ENCODE measurements at regions not wholly inside any gene's neighbourhood (a gene's known extent, or its start where the extent isn't known, plus 50 kb on each side); places are given as distances from the start of the nearest gene placed in this dataset.

DNA sequence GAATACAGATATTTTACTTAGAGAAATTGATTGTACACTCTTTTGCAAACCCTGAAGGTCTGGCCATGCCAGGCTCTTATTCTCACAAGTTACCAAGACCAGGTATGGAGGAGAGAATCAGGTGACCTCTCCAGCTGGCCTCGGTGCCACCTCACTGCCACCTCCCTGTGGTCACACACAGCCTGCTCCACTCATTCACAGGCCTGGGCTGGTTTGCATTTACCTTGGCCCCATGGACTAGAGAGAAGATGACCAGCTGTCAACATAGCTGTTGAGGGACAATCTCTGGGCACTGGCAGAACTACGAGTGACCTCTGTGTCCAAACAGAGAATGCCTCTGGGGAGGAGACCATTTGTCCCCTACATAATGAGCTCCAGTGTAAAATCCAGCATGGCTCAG, 291.2 kb upstream of the RUNX1 start:
- Histone ChIP-seq H3K27ac (no peak overlapping the region), H3K4me3 (no peak overlapping the region), H4K20me1 (ENCODE audit: insufficient read depth) (no peaks in the 10 kb centered on the region), H3K4me2 (ENCODE audit: unreplicated experiment) (no peak overlapping the region), H3K9ac (no peak overlapping the region), H3K79me2 (ENCODE audit: insufficient read depth) (no peaks in the 10 kb centered on the region), H3K9me2 (ENCODE audit: insufficient read depth) (no peaks in the 10 kb centered on the region), H3K9me3 (ENCODE audit: low read depth) (no peaks in the 10 kb centered on the region), H3K4me1 (ENCODE audit: insufficient read depth) (0 out of 2 replicates have a peak, but pooled peaks cover 4% of the 10 kb centered on the region), H3K27me3 (replicated peaks; ENCODE audit: insufficient read depth) (no peaks in the 10 kb centered on the region), H3K36me3 (ENCODE audit: low read depth) (no peaks in the 10 kb centered on the region), H2AFZ (no peak overlapping the region), H3F3A (ENCODE audit: insufficient read depth) (no peaks in the 10 kb centered on the region)
- no peak for DNase-seq
- no peak for TF ChIP-seq EZH2 (IDR thresholded peaks at IDR 0.05; ENCODE audit: insufficient read depth, poor library complexity, severe bottlenecking)
- no peak for TF ChIP-seq EZH2phosphoT487 (IDR thresholded peaks at IDR 0.05; ENCODE audit: insufficient read depth, low read depth)
- in situ Hi-C loops (cut with MboI) = no loop called here
- WGBS, 2 experiments (ENCODE audit: low coverage in 1 of 2, low lambda C conversion rate in 2 of 2, missing lambda C conversion rate in 2 of 2) = 88 to 93% methylated on average over 2 of the region's 2 CpGs

DNA sequence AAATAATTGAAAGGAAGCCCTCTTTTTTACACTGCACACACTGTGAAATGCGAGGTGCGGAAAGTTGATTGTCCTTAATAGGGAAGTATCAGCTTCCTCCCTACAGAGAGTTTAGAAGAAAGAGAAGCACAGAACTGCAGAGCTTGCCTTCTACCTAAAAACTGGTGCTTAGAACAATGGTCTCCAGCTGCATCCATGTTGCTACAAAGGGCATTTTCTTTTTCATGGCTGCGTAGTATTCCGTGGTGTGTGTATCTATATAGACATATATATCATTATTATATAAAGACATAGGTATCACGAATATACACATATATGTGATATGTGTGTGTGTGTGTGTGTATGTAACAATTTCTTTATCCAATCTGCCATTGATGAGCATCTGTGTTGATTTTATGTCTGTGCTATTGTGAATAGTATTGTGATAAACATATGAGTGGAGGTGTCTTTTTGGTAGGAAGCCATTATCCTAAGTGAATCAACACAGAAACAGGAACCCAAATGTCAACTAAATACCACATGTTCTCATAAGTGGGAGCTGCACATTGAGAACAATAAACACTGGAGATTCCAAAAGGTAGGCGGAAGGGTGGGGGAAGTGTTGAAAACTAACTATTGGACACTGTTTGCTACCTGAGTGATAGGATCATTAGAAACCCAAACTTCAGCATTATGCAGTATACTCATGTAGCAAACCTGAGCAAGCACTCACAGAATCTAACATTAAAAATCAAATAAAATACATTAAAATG, 290.0 kb upstream of the RUNX1 start:
- H3K27me3 ChIP-seq (replicated peaks; ENCODE audit: insufficient read depth) = no peaks in the 10 kb centered on the region
- no peak for DNase-seq
- H4K20me1 ChIP-seq (ENCODE audit: insufficient read depth) = no peaks in the 10 kb centered on the region
- H3K4me1 ChIP-seq (ENCODE audit: insufficient read depth) = 0 out of 2 replicates have a peak, but pooled peaks cover 10% of the 10 kb centered on the region
- H2AFZ ChIP-seq = no peak overlapping the region
- H3K27ac ChIP-seq = no peak overlapping the region
- H3K4me2 ChIP-seq (ENCODE audit: unreplicated experiment) = no peak overlapping the region
- no peaks in the 10 kb centered on the region for H3K9me3 ChIP-seq (ENCODE audit: low read depth)
- H3K9me2 ChIP-seq (ENCODE audit: insufficient read depth) = no peaks in the 10 kb centered on the region
- no peak overlapping the region for H3K9ac ChIP-seq
- H3F3A ChIP-seq (ENCODE audit: insufficient read depth) = no peaks in the 10 kb centered on the region
- H3K4me3 ChIP-seq = no peak overlapping the region
- in situ Hi-C loops (cut with MboI) = no loop called here
- WGBS, 2 experiments (ENCODE audit: low coverage in 1 of 2, low lambda C conversion rate in 2 of 2, missing lambda C conversion rate in 2 of 2) = 91 to 92% methylated on average over 6 of the region's 6 CpGs
- H3K79me2 ChIP-seq (ENCODE audit: insufficient read depth) = no peaks in the 10 kb centered on the region
- TF ChIP-seq EZH2phosphoT487 (IDR thresholded peaks at IDR 0.05; ENCODE audit: insufficient read depth, low read depth) (no peak), EZH2 (IDR thresholded peaks at IDR 0.05; ENCODE audit: insufficient read depth, poor library complexity, severe bottlenecking) (no peak)
- H3K36me3 ChIP-seq (ENCODE audit: low read depth) = no peaks in the 10 kb centered on the region

GRCh38 chr21:35338281-35338680, 289.2 kb upstream of the RUNX1 start:
- no peaks in the 10 kb centered on the region for H4K20me1 ChIP-seq (ENCODE audit: insufficient read depth)
- H3K27me3 ChIP-seq (replicated peaks; ENCODE audit: insufficient read depth) = no peaks in the 10 kb centered on the region
- no peaks in the 10 kb centered on the region for H3K79me2 ChIP-seq (ENCODE audit: insufficient read depth)
- H2AFZ ChIP-seq = no peak overlapping the region
- H3K9me2 ChIP-seq (ENCODE audit: insufficient read depth) = no peaks in the 10 kb centered on the region
- H3K9ac ChIP-seq = no peak overlapping the region
- H3K4me2 ChIP-seq (ENCODE audit: unreplicated experiment) = no peak overlapping the region
- TF ChIP-seq EZH2phosphoT487 (IDR thresholded peaks at IDR 0.05; ENCODE audit: insufficient read depth, low read depth) = no peak
- TF ChIP-seq EZH2 (IDR thresholded peaks at IDR 0.05; ENCODE audit: insufficient read depth, poor library complexity, severe bottlenecking) = no peak
- in situ Hi-C loops (cut with MboI) = no loop called here
- 98 to 100% methylated on average over 1 of the region's 1 CpG for WGBS, 2 experiments (ENCODE audit: low coverage in 1 of 2, low lambda C conversion rate in 2 of 2, missing lambda C conversion rate in 2 of 2)
- DNase-seq = no peak
- peaks cover 16% of the 10 kb centered on the region; the same call in 1 of the 2 replicates for H3K4me1 ChIP-seq (ENCODE audit: insufficient read depth)
- no peaks in the 10 kb centered on the region for H3K36me3 ChIP-seq (ENCODE audit: low read depth)
- no peaks in the 10 kb centered on the region for H3K9me3 ChIP-seq (ENCODE audit: low read depth)
- no peaks in the 10 kb centered on the region for H3F3A ChIP-seq (ENCODE audit: insufficient read depth)
- no peak overlapping the region for H3K4me3 ChIP-seq
- H3K27ac ChIP-seq = no peak overlapping the region

GRCh38 chr21:35337573-35337972, 288.5 kb upstream of the RUNX1 start:
- in situ Hi-C loops (cut with MboI) = no loop called here
- DNase-seq = no peak
- Histone ChIP-seq H3K9me3 (ENCODE audit: low read depth) (no peaks in the 10 kb centered on the region), H3K4me1 (ENCODE audit: insufficient read depth) (peaks cover 16% of the 10 kb centered on the region; the same call in 1 of the 2 replicates), H3K9ac (no peak overlapping the region), H2AFZ (no peak overlapping the region), H3K9me2 (ENCODE audit: insufficient read depth) (no peaks in the 10 kb centered on the region), H3K4me3 (no peak overlapping the region), H3K27ac (no peak overlapping the region), H3F3A (ENCODE audit: insufficient read depth) (no peaks in the 10 kb centered on the region), H3K36me3 (ENCODE audit: low read depth) (no peaks in the 10 kb centered on the region), H3K79me2 (ENCODE audit: insufficient read depth) (no peaks in the 10 kb centered on the region), H4K20me1 (ENCODE audit: insufficient read depth) (no peaks in the 10 kb centered on the region), H3K4me2 (ENCODE audit: unreplicated experiment) (no peak overlapping the region), H3K27me3 (replicated peaks; ENCODE audit: insufficient read depth) (no peaks in the 10 kb centered on the region)
- WGBS, 2 experiments (ENCODE audit: low coverage in 1 of 2, low lambda C conversion rate in 2 of 2, missing lambda C conversion rate in 2 of 2) = 95 to 99% methylated on average over 7 of the region's 7 CpGs
- TF ChIP-seq EZH2 (IDR thresholded peaks at IDR 0.05; ENCODE audit: insufficient read depth, poor library complexity, severe bottlenecking) (no peak), EZH2phosphoT487 (IDR thresholded peaks at IDR 0.05; ENCODE audit: insufficient read depth, low read depth) (no peak)
